GM19438 (cell line): ENCODE measurements at regions not wholly inside any gene's neighbourhood (a gene's known extent, or its start where the extent isn't known, plus 50 kb on each side); places are given as distances from the start of the nearest gene placed in this dataset.
"Not testable (repeated sequence)": the region's sequence is repeated elsewhere in the genome, so short reads cannot be mapped to it uniquely, and the experiment has no call there.

ENCODE experiments used
- ATAC-seq: cut with Tn5 transposase; IDR thresholded peaks from one replicate; pipeline ENCODE4 v1.9.1; 2021; ENCODE audit warnings: low read depth; ENCODE audit not compliant: unreplicated experiment

DNA sequence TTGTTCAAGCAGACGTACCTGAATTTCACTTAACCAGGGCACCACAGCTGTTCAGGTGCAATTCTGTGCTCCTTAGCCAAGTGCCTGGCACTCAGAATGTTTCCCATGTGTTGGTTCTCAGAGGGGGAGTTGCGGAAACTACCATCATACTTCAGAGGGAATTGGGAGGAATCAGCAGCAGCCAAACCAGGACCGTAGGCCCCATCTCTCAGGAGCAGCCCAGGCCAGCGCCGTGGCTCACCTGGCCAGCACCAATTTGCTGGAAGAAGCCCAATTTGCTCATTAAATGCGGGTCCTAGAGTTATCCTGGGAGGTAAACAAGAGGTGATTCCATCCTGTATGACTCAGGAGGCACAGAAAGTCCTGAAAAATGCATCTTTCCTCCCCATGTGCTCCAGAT lies 435.4 kb downstream of the BRD1 start:
- no peak for ATAC-seq

DNA sequence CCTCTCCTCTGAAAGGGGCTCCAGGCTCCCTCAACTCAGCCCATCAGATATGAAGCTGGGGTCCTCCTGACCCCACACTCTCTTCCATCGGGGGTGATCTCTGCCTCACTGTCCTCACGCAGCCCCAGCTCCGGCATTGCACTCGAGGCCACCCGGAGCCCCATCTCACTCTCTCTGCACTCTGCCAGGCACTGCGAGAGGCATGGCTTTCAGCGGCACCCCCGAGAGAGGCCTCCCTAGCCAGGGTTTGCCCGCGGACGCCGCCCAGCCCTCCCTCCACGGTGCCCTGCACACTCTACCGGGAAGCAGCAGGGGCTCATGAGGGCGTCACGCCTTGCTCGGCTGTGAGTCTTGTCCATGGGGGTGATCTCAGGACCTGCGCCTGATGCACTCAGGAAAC lies 436.2 kb downstream of the BRD1 start:
- ATAC-seq, result no peak

DNA sequence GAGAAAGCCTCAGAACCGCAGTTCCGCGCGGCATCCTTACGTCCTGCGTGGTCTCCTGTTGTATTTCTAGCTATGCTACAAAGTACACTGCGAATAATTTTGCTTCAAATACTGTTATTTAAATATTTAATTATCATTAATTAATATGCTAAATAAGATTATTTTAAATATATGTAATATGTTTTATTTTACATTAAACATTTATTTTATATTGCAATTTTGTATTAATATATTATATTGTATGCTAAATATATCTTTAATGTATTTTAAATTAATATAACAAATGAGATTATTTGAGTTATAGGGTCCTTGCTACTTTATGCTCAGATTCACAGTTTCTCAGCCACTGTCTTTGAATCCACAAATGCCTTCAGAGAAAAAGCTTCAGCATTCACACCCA lies 436.7 kb downstream of the BRD1 start:
- no peak for ATAC-seq

DNA sequence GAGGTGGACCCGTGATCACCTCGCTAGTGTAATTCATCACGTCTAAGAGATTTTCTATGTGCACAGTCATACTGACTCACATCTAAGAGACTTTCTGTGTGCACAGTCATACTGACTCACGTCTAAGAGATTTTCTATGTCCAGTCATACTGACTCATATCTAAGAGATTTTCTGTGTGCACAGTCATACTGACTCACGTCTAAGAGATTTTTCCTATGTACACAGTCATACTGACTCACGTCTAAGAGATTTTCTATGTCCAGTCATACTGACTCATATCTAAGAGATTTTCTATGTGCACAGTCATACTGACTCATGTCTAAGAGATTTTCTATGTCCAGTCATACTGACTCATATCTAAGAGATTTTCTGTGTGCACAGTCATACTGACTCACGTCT lies 443.8 kb downstream of the BRD1 start:
- not testable (repeated sequence) for ATAC-seq

DNA sequence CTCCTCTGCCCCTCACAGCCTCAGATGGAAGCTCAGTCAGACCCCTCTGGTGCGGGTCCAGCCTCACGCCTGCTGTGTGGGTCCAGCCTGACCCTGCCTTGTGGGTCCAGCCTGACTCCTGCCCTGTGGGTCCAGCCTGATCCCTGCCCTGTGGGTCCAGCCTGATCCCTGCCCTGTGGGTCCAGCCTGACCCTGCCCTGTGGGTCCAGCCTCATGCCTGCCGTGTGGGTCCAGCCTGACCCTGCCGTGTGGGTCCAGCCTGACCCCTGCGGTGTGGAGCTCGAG lies 445.3 kb downstream of the BRD1 start:
- no peak for ATAC-seq

DNA sequence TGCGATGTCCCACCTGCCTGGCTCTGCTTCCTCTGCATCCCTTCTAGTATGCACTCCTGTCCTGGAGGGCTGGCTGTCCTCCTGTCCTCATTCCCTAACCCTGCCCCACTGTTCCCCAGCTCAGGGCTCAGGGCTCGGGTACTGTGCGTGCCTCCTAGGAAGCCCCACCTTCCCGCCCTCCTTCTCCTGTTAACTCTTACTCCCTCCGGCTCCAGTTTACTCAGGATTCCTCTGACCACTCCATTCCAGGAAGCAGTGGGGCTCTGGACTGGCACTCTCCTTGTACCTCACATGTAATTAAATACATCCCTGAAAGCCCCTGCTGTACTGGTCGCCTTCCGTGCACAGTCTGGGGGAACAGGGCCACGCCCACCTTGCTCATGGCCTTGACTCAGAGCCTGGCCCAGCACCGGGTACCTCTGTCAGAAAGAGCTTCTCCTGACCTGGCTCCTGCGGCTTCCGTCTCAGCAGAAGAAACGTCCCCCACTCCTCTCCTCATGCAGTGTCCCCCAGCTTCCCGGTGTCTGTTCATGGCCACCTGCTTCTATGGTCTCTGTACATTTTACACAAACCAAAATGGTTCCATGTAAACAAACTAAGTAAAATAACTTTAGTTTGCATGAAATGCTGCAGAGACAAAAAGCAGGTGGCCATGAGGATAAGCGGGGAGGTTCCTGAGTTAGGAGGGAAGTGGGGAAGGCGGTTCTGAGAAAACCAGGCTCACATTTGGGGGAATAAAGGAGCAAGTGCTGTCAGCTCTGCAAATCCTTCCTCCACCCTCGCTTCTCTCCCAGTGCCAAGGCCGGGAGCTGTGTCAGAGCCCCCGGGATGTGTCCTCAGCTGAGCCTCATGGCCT lies 445.9 kb downstream of the BRD1 start:
- no peak for ATAC-seq

DNA sequence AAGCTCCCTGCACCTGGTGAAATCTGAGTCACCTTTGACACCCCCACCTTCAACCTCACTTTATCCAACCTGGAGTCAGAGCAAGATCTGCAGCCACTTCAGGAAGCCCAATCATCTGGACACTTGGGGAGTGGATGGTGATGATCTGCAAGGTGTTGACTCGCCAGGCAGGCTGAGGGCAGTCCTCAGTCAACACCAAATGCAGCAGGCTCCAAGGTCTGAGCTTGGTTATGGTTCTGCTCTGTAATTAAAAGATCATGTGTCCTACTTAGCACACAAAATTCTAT lies 446.9 kb downstream of the BRD1 start:
- no peak for ATAC-seq

DNA sequence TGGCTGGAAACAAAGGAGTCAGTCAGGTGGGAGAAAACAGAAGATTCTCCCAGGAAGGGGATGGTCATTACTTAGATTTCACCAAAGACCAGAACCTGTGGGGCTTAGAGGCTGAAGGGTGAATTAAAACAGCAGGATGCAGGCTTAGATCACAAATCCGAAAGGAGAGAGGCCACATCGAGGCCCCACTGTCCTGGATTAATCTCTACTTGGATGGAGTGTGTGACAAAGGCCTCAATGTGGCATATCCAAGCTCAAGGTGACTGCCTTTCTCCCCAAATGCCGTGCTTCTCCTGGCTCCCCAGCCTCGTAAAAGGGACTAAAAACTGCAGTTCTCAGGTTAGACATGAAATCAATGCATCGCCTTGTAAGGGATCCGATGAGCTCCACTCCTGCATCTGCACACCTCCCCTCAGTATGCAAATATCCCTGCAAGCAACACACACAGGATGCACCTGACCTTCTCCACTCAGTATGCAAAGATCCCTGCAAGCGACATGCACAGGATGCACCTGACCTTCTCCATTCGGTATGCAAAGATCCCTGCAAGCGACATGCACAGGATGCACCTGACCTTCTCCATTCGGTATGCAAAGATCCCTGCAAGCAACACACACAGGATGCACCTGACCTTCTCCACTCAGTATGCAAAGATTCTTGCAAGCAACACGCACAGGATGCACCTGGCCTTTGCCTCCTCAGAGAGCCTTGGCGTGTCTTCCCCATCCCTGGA lies 447.4 kb downstream of the BRD1 start:
- no peak for ATAC-seq

DNA sequence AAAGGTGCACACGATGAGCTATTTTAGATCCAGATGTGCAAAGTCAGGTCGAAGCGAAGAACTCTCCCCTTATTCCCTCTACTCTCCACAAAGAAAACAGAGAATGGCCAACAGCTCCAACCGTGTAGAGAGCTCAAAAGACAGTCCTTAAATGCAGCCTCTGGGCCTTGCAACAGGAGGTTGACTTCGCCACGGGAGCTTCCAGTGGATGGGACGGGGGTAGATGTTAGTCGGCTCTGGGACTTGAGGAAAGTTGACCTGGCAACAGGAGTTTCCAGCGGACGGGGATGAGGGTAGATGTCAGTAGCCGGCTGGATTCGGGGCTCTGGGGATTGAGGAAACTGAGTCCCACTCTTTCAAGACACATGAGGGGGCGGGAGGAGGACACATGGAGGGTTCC lies 450.4 kb downstream of the BRD1 start:
- ATAC-seq, result no peak

DNA sequence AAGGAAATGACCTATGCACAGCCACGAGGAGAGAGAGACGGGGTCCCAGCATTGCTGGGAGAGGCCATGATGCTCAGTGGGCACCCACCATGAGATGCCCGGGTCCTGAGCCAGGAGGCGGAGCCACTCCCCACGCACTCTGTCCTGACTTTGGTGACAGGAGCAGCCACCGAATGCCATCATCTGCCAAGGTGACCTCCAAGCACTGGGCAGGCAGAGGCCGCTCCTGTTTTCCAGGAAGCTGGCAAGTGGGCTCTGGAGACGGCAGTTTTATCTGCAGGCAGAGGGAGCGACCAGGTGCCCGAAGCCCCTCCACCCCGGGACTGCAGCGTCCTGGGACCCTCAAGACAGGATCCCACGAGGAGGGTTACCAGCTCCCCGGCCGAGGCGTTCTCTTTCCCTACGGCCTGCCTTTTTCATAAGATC lies 453.9 kb downstream of the BRD1 start:
- no peak for ATAC-seq

DNA sequence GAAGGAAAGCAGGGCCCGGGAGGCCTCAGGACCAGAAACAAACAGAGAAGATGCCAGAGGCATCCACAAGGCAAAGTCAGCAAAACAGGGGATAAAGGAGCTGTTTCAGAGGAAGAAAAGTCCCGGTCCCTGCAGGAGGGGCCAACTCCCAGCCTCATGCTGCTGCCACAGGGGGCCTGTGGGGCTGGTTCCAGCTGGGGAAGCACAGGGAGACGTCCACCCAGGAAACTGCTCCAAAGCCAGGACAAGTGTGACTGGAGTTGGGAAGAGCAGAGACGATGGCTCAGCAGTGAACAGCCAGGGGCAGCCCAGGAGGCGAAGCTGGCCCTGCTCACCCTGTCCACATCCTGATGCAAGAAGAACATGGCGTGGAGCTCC lies 454.4 kb downstream of the BRD1 start:
- no peak for ATAC-seq

DNA sequence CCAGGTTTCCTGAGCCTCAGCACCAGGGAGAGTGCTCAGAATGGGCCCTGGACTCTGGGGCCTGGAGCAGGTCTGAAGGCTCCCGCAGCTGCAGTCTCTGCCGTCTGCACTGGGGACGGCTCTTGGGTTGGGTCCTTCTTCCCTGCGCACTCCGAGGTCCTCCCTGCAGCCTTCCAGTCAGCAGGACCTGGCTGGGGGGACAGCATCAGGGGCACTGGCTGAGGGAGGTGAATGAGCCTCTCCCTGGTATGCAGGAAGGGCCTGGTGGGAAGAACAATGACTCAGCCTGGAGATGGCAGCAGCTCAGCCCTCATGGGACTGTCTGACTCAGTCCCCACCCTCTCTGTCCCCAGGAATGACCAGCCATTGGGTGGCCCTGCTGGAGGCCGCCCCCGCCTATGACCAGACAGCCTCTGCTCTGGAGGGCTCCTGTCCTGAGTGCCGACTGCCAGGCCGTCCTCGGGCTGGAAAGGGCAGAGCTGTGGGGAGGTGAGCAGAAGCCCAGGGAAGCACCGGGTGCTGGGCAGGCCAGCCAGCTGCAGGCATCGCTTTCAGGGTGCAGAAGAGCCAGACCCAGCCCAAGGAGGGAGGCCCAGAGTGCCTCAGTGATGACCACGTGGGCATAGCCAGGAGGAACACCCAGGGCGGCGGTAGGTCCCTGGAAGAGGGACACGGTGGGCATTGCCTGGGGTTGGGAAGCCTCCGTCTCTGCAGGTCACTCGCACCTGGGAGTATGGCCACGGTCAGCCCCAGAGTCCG lies 455.0 kb downstream of the BRD1 start:
- no peak for ATAC-seq

DNA sequence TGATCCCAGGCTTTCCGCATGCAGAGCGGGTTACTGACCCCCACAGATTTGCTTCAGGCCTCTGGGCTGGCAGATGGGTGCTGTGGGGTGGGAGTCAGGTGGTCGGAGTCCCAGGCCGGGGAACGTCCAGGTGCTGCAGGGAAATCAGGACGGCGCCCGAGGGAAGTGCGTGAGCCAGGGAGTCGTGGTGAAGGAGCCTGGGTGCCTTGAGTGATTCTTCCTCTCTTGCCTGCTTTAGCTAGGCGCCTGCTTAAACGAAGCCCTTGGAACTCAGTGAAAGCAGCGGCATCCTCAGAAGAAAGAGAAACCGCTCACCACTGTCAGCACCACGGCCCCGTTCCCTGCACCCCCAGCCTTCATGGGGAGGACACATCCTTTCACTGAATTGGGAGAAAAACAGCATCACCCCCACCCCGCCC lies 455.6 kb downstream of the BRD1 start:
- ATAC-seq, result no peak

DNA sequence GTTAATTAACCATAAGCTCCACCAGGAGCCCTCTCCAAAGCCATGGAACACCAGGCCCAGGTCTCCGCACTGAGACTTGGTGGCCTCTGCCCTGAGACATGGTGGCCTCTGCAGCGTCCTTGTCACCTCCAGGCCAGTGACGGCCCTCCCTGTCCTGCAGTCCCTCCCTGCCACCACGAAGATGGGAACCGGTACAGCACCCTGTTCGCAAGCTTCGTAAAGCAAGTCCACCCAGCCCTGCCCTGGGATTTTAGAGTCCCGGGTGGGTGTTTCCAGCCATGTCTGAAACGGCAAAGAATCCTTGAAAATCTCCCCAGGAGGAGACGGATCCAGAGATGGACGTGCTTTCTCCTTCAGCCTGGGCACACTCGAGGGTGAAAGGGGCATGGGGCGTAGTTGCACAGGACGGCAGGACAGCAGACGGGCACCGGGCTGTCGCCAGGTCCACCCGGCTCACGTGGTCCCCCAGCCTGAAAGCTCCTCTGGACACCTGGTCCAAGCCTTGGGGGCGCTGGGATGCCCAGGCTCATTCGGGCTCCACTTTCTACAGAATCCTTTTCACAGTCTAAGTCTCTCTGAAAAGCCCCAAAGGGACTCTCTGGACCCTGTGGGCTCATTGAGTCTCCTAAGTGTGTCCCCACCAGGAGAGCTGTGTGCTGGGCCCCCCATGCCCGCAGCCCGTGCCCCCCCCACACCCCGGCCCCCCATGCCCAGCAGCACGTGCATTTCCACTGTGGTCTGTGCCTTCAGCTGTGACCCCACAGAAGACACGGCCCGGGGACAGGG lies 456.2 kb downstream of the BRD1 start:
- ATAC-seq, result no peak

DNA sequence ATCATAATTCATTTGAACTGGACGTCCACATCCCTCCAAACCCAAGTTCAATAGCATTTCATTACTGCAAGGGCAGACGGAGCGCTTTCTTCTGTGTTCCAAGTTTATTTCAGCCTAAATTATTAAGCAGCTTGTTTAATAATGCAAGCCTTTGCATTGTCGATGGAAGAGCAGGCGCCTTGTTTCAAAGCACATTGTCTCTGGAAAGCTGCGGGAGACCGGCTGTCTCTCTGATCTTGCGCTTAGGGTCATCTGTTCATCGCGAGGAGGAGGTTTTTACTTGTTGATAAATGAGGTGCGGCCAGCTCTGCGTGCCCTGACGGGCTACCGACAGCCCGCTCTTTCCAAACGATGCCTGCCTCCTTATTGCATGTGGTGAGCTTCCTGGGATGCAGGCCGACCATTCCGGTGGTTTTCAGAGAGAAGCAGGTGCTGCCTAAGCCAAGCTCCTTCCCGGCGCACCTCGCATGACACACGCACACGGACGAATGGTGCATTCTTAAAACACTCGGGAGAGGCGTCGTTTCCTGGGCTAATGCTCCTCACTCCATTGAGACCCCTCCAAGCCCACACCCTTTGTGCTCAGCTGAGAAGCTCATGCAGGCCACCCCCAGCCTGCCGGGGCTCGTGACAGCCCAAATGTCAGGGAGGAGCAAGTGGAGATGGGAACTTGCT lies 456.9 kb downstream of the BRD1 start:
- ATAC-seq, result no peak

DNA sequence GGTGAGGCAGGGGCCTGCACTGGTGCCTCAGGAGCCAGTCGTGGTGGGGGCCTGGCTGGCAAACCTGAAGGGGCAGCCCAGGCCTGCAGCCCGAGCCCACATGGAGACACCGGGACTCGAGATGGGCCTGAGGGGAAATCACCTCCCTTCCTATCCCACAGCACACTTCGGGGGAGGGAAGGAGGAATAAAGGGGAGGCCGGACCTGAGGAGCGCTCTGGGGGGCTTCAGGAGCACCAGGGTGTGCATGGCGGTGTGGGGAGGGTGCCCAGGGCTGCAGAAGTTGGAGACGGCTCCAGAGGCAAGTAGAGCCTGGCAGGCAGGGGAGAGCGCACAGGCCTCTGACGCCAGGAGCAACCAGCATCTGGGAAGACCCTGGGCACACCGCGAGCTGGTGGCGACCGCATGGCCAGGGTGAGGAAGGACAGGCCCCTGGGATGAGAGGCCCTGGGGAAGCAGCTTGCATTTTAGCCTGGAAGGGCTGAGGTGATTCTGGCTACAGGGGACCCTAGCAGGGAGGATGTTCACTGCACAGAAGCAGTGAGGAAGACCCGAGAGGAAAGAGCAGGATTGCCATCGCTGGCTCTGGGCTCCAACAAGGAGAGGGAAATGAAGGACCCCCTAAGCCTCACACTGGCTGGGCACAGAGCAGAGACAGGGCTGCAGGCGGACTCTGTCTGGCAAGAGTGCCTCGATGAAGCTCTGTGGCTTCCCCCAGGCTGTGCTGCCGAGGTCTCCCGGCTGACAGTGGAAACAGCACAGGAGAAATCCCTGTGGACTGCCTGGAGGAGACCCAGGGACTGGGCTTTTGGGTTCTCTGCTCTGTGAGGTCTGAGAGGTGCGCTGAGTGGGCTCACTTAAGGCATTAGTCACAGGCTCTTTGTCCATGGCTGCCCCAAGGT lies 457.7 kb downstream of the BRD1 start:
- no peak for ATAC-seq

DNA sequence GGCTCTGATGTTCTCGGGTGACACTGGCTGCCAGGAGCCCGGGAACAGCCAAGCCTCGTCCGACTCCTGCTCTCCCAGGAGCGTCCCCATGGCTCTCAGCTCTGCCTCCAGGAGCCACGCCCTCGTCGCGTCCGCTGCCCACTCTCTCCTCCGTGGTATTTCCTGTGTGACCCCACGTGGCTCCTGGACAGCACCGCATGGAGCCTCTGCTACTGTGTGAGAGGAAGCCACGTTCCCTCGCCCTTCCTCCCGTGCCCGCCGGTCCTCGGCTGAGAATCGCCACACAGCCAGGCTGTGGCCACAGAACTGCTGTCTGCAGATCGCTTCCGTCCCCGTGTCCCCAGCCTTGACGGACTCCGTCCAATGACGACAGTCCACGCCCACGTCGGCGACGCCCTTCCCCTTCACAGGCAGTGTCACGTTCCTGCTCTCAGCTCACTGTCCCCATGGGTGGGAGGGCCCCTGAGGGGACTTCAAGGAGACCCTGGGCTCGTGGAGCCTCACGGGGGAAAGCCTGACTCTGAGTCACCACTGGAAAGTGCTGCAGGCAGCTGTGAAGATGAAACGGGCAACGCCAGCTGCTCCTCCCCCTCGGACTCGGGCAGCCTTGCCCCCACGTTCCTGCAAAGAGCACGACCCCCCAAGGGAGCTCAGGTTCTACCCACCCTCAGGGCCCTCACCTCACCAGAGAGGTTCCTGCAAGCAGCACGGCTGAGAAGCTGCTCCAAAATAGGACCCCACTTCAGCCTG lies 458.5 kb downstream of the BRD1 start:
- no peak for ATAC-seq

DNA sequence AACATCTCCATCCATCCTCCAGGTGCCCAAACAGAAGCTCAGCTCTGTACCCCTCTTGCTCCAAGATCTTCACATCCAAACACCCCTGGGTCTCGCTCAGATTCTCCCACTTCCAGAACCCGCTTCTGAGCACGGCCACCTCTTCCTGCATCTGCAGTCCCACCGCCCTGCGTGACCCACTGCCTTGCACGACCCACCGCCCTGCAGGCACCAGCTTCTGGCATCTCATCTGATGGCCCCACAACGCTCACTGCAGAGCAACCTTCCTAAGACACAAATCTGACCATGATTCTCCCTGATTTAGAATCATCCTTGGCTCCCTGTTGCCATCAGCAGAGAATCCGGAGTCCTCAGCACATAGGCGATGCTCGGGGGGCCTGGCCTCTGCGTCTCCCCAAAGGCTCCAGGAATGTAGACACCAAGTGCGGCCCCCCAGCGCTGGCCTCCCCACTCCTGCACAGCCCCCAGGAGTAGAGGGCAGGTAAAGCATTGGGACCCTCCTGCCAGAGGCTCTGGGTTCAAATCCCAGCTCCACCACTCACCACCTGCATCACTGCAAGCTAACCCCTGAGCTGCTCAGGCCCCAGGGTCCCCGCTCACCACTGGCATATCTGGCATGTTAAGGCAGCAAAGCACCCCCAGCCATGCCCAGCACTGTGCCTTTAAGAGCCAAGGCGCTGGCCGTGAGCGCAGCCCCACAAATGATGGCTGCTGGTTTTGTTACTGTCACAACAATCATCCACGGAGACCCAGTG lies 459.3 kb downstream of the BRD1 start:
- ATAC-seq, result no peak
